Lung (tissue), 11 donors: ENCODE measurements at regions not wholly inside any gene's neighbourhood (a gene's known extent, or its start where the extent isn't known, plus 50 kb on each side); places are given as distances from the start of the nearest gene placed in this dataset.

Source experiments
- ATAC-seq: fragments of 200-7000 bp; cut with Tn5 transposase; one replicate; pipeline ENCODE4 v1.9.1; 2020; ENCODE audit warnings: moderate number of reproducible peaks; ENCODE audit not compliant: insufficient read depth, low FRiP score
- DNase-seq, 3 donors: peaks; one replicate each; pipeline ENCODE4 v3.0.0-alpha.2; 2013 to 2017
- H3K27ac ChIP-seq, 2 donors: one replicate each; pipeline ENCODE4 v1.5.1; 2013; ENCODE audit warnings: mild to moderate bottlenecking in 2 of 2, moderate library complexity in 2 of 2, control low read depth in 1 of 2, inconsistent platforms in 1 of 2, low read depth in 1 of 2, low read length in 1 of 2
- H3K27me3 ChIP-seq, 3 donors: one replicate each; pipeline ENCODE4 v1.5.1; 2013; ENCODE audit warnings: low read length in 2 of 3; ENCODE audit not compliant: control insufficient read depth in 3 of 3, insufficient read depth in 3 of 3
- H3K36me3 ChIP-seq, 4 donors: one replicate each; pipeline ENCODE4 v1.5.1; 2013; ENCODE audit warnings: low read length in 4 of 4, mild to moderate bottlenecking in 1 of 4, moderate library complexity in 1 of 4; ENCODE audit not compliant: control insufficient read depth in 4 of 4, insufficient read depth in 4 of 4
- H3K4me1 ChIP-seq, 5 donors: one replicate each; pipeline ENCODE4 v1.5.1; 2013; ENCODE audit warnings: low read length in 5 of 5, mild to moderate bottlenecking in 2 of 5, moderate library complexity in 1 of 5; ENCODE audit not compliant: control insufficient read depth in 5 of 5, insufficient read depth in 5 of 5
- H3K4me3 ChIP-seq: one replicate; pipeline ENCODE4 v1.5.1; 2013; ENCODE audit warnings: mild to moderate bottlenecking, control low read depth, moderate library complexity
- H3K9ac ChIP-seq, 2 donors: one replicate each; pipeline ENCODE4 v1.5.1; 2013; ENCODE audit warnings: low read length in 2 of 2, control low read depth in 1 of 2; ENCODE audit not compliant: insufficient read depth in 1 of 2
- H3K9me3 ChIP-seq, 4 donors: one replicate each; pipeline ENCODE4 v1.5.1; 2013; ENCODE audit warnings: low read length in 3 of 4, mild to moderate bottlenecking in 1 of 4, moderate library complexity in 1 of 4; ENCODE audit not compliant: control insufficient read depth in 4 of 4, insufficient read depth in 3 of 4
- WGBS, 2 donors: extraction: QIAGEN DNeasy Blood & Tissue Kit; methylation state at CpG; one replicate each; pipeline ENCODE4 v1.1.7; 2013; 5-methylcytosine and 5-hydroxymethylcytosine counted together
- TF ChIP-seq, protein P1 (sequence below): IDR thresholded peaks from 2 replicates; pipeline ENCODE4 v1.5.1; 2012; ENCODE audit warnings: mild to moderate bottlenecking; ENCODE audit errors: control extremely low read depth, extremely low read depth
- donor health status: control.
- donor health status: control.
- donor health status: Bipolar disorder and iron deficiency.
- donor health status: healthy.
- donor health status: DM: yes; HTN: yes; CAD: no.

- TF ChIP-seq, protein P1, sequence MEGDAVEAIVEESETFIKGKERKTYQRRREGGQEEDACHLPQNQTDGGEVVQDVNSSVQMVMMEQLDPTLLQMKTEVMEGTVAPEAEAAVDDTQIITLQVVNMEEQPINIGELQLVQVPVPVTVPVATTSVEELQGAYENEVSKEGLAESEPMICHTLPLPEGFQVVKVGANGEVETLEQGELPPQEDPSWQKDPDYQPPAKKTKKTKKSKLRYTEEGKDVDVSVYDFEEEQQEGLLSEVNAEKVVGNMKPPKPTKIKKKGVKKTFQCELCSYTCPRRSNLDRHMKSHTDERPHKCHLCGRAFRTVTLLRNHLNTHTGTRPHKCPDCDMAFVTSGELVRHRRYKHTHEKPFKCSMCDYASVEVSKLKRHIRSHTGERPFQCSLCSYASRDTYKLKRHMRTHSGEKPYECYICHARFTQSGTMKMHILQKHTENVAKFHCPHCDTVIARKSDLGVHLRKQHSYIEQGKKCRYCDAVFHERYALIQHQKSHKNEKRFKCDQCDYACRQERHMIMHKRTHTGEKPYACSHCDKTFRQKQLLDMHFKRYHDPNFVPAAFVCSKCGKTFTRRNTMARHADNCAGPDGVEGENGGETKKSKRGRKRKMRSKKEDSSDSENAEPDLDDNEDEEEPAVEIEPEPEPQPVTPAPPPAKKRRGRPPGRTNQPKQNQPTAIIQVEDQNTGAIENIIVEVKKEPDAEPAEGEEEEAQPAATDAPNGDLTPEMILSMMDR, result no peak
- H3K4me1 ChIP-seq, result no peaks in the 10 kb centered on the region
- WGBS, 2 donors, result 90 to 94% methylated on average over 9 of the region's 9 CpGs
- H3K27me3 ChIP-seq, result no peaks in the 10 kb centered on the region
- no peak for ATAC-seq
- no peak overlapping the region for H3K9ac ChIP-seq
- H3K9me3 ChIP-seq, result no peaks in the 10 kb centered on the region
- H3K4me3 ChIP-seq, result no peak overlapping the region
- H3K27ac ChIP-seq, result no peak overlapping the region
- no peaks in the 10 kb centered on the region for H3K36me3 ChIP-seq
- no peak for DNase-seq
Observed at GRCh38 chr4:18138076-18138665, 116.6 kb upstream of the LCORL start.

DNA sequence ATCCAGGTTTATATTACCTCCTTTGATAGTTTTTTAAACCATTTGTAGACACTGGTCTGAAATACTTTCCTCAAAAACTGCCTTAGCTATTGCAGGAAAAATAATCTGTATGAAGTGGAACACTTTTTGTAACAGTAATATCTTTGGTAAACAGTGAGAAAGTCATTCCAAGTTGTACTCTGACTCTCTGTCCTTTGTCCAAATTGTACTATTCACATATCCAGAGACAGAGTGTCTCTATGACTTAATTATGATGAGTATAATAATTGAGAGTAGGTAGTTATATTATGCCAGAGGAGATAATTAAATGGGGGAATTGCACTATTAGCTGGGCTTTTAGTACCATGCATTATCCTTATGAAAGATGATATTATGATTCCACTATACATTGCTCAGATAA, 112.6 kb upstream of the LCORL start:
- Histone ChIP-seq H3K4me1 (no peaks in the 10 kb centered on the region), H3K9me3 (no peaks in the 10 kb centered on the region), H3K4me3 (no peak overlapping the region), H3K27me3 (no peaks in the 10 kb centered on the region), H3K9ac (no peak overlapping the region), H3K27ac (no peak overlapping the region), H3K36me3 (no peaks in the 10 kb centered on the region)
- TF ChIP-seq, protein P1, result no peak
- ATAC-seq (no peak), DNase-seq (no peak)

- Histone ChIP-seq H3K9ac (no peak overlapping the region), H3K27me3 (no peaks in the 10 kb centered on the region), H3K36me3 (no peaks in the 10 kb centered on the region), H3K27ac (no peak overlapping the region), H3K4me3 (no peak overlapping the region), H3K9me3 (no peaks in the 10 kb centered on the region), H3K4me1 (no peaks in the 10 kb centered on the region)
- TF ChIP-seq, protein P1, result no peak
- WGBS, 2 donors, result 92 to 95% methylated on average over 3 of the region's 3 CpGs
- no peak for DNase-seq
- ATAC-seq, result no peak
Observed at GRCh38 chr4:18130256-18130655, 108.7 kb upstream of the LCORL start.

DNA sequence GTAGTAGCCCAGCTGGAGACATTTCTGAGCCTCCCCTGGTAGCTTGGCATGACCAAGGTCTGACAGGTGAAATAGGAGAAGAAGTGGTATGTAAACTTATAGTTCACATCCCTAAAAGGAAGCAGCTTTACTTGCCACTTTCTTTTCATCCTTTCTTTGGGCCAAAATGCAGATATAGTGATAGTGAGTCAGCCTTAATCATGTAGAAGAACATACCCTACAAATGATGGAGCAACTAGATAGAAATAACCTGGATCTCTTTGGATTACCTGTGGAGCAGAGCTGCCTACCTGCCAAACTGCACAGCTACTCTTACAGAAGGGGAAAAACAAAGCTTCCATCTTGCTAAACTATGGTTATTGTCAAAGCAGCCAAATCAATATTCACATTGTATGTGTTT, 106.7 kb upstream of the LCORL start:
- Histone ChIP-seq H3K27me3 (no peaks in the 10 kb centered on the region), H3K4me3 (no peak overlapping the region), H3K4me1 (no peaks in the 10 kb centered on the region), H3K9ac (no peak overlapping the region), H3K9me3 (no peaks in the 10 kb centered on the region), H3K27ac (no peak overlapping the region), H3K36me3 (no peaks in the 10 kb centered on the region)
- ATAC-seq, result no peak
- DNase-seq, result no peak
- TF ChIP-seq, protein P1, result no peak
